Common myeloid progenitor, CD34-positive (primary cell): ENCODE measurements at regions not wholly inside any gene's neighbourhood (a gene's known extent, or its start where the extent isn't known, plus 50 kb on each side); places are given as distances from the start of the nearest gene placed in this dataset.

Experiments
- CTCF ChIA-PET: fragments of 350-600 bp; sonication (Branson Sonifier 250); formaldehyde crosslinking; loops from one replicate; lab custom pipeline; 2021; ENCODE audit warnings: antibody characterized with exemption; lab: Charles Lee
- POLR2A ChIA-PET: fragments of 350-600 bp; sonication (Branson Sonifier 250); formaldehyde crosslinking; loops from one replicate; lab custom pipeline; 2021; ENCODE audit warnings: antibody characterized with exemption; lab: Charles Lee
- DNase-seq, 3 donors: peaks; one replicate each; pipeline versions ENCODE4 v3.0.0 to v3.0.0-alpha.2; 2013
- H3K27ac ChIP-seq, 2 experiments: 1 replicate in 1 of 2; 2 replicates in 1 of 2; pipeline ENCODE4 v1.7.0; 2013; ENCODE audit warnings: inconsistent platforms in 2 of 2, low read length in 2 of 2, mild to moderate bottlenecking in 2 of 2, low read depth in 1 of 2, moderate library complexity in 1 of 2; ENCODE audit not compliant: severe bottlenecking in 2 of 2, insufficient read depth in 1 of 2, poor library complexity in 1 of 2
- H3K27me3 ChIP-seq, 5 experiments: replicated peaks in 2 of 5; 1 replicate in 3 of 5; 2 replicates in 2 of 5; pipeline versions ENCODE4 v1.6.1 to v1.7.0; 2013; ENCODE audit warnings: low read length in 4 of 5, mild to moderate bottlenecking in 2 of 5, moderate library complexity in 2 of 5, inconsistent platforms in 1 of 5; ENCODE audit not compliant: insufficient read depth in 5 of 5, control insufficient read depth in 4 of 5
- H3K36me3 ChIP-seq, 4 experiments: 1 replicate in 2 of 4; 2 replicates in 2 of 4; pipeline versions ENCODE4 v1.6.1 to v1.7.0; 2013; ENCODE audit warnings: low read length in 3 of 4, control low read depth in 1 of 4, mild to moderate bottlenecking in 1 of 4; ENCODE audit not compliant: control insufficient read depth in 4 of 4, insufficient read depth in 4 of 4
- H3K4me1 ChIP-seq, 4 experiments: 1 replicate in 3 of 4; 2 replicates in 1 of 4; pipeline versions ENCODE4 v1.6.1 to v1.7.1; 2013; ENCODE audit warnings: low read length in 3 of 4, mild to moderate bottlenecking in 3 of 4, control low read depth in 1 of 4, inconsistent platforms in 1 of 4, moderate library complexity in 1 of 4; ENCODE audit not compliant: control insufficient read depth in 4 of 4, insufficient read depth in 4 of 4; ENCODE audit errors: control extremely low read depth in 1 of 4
- H3K4me3 ChIP-seq, 7 experiments: 1 replicate in 4 of 7; 2 replicates in 3 of 7; pipeline versions ENCODE4 v1.5.1 to v1.7.0; 2013; ENCODE audit warnings: mild to moderate bottlenecking in 7 of 7, low read length in 6 of 7, moderate library complexity in 6 of 7, inconsistent platforms in 2 of 7, low read depth in 2 of 7, control low read depth in 1 of 7; ENCODE audit not compliant: insufficient read depth in 4 of 7, control insufficient read depth in 1 of 7; ENCODE audit errors: extremely low read depth in 1 of 7
- H3K9me3 ChIP-seq, 5 experiments: 1 replicate in 4 of 5; 2 replicates in 1 of 5; pipeline versions ENCODE4 v1.6.1 to v1.7.1; 2013; ENCODE audit warnings: low read length in 4 of 5, mild to moderate bottlenecking in 2 of 5, inconsistent platforms in 1 of 5, low read depth in 1 of 5, moderate library complexity in 1 of 5; ENCODE audit not compliant: control insufficient read depth in 4 of 5, insufficient read depth in 2 of 5; ENCODE audit errors: control extremely low read depth in 1 of 5
- WGBS: methylation state at CpG from one replicate; pipeline ENCODE4 v1.1.5; 2013; ENCODE audit not compliant: insufficient coverage; 5-methylcytosine and 5-hydroxymethylcytosine counted together

DNA sequence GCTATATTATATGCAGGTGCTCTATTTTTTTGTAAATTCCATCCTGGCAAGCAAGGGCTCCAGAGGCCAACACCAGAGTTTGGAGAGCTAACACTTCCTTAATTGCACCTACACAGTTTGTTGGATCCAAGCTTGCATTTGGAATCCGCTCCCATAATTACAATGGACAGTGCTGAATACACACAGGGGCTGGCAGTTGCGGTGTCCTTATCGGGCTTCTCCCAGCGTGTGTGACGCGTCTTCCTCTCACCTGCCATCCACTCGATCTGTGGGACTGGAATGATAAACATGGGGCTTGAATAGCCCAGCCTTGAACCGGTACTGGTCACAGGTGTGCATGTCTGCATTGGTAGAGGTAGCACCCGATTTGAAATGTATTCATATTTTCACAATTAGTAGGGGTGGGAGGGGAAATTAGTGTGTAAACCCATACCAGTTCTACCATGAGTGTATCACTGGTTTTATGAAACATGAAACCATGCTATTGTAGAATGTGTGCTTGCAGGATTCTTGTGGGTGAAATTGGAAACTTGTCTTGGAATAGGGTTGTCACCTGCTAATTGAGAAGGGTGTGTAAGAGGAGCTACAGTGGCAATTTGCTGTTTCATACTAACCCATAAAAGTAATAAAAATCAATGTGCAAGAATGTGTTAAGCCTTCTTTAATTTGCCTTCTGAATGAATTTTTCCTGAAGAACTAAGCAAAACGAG, 316.5 kb downstream of the WDR11 start:
- POLR2A ChIA-PET: no interaction called here
- Histone ChIP-seq H3K9me3 (peaks cover 0 to 8% (median 0%) of the 10 kb centered on the region in 5 experiments), H3K27me3 (peaks cover 0 to 3% (median 0%) of the 10 kb centered on the region in 5 experiments), H3K36me3 (no peaks in the 10 kb centered on the region), H3K4me3 (no peak overlapping the region), H3K27ac (no peak overlapping the region), H3K4me1 (no peaks in the 10 kb centered on the region)
- 94% methylated on average over 6 of the region's 10 CpGs for WGBS
- no peak for DNase-seq
- CTCF ChIA-PET: interaction anchor here (1.4 kb wide), 1 partner anchor 9 kb away, joined by 4 read pairs; no protein-coding TSS in a partner anchor

GRCh38 chr10:121168545-121169216, 317.5 kb downstream of the WDR11 start:
- CTCF ChIA-PET: interaction anchor here (1.2 to 1.4 kb wide), 2 partner anchors 8 to 11 kb away, joined by 4 read pairs; no protein-coding TSS in a partner anchor

DNA sequence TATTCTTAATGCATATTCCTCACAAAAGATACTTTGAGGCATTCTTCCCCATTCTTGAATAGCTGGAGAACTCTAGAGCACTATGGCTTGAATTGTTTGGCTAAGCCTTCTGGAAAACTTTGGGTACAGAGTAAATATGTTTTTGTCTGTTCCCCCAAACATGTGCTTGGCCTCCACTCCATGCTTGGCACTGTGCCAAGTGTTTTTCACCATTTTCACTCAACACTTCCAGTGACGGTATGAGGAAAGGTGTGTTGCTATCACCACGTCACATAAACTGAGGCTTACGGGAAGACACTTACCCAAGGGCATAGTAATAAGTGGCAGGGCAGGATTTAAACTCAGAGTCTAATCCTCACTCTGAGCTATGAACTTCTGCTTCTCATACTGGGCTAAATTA, 318.2 kb downstream of the WDR11 start:
- CTCF ChIA-PET: interaction anchor here (0.9 to 1.2 kb wide), 2 partner anchors 12 to 440 kb away, joined by 3 to 4 read pairs; no protein-coding TSS in a partner anchor
- Histone ChIP-seq H3K27ac (no peak overlapping the region), H3K4me1 (no peaks in the 10 kb centered on the region), H3K9me3 (peaks cover 0 to 1% (median 0%) of the 10 kb centered on the region in 5 experiments), H3K4me3 (no peak overlapping the region), H3K27me3 (peaks cover 0 to 3% (median 0%) of the 10 kb centered on the region in 5 experiments), H3K36me3 (no peaks in the 10 kb centered on the region)
- DNase-seq: no peak
- WGBS: 92% methylated on average over 3 of the region's 3 CpGs
- POLR2A ChIA-PET: no interaction called here

More at GRCh38 chr10:121168545-121169216, 317.5 kb downstream of the WDR11 start:
- Histone ChIP-seq H3K27ac (no peak overlapping the region), H3K4me1 (no peaks in the 10 kb centered on the region), H3K4me3 (no peak overlapping the region), H3K36me3 (no peaks in the 10 kb centered on the region), H3K27me3 (peaks cover 0 to 3% (median 0%) of the 10 kb centered on the region in 5 experiments), H3K9me3 (peaks cover 0 to 8% (median 0%) of the 10 kb centered on the region in 5 experiments)
- peak in 2 of 3 donors; percentile 11 to 13 for DNase-seq
- POLR2A ChIA-PET: no interaction called here
- 83% methylated on average over 4 of the region's 5 CpGs for WGBS

- Histone ChIP-seq H3K4me3 (no peak overlapping the region), H3K4me1 (no peaks in the 10 kb centered on the region), H3K36me3 (no peaks in the 10 kb centered on the region), H3K27ac (no peak overlapping the region), H3K27me3 (peaks cover 0 to 3% (median 0%) of the 10 kb centered on the region in 5 experiments), H3K9me3 (no peaks in the 10 kb centered on the region)
- ChIA-PET CTCF (no interaction called here), POLR2A (interaction anchor here (0.8 kb wide), 1 partner anchor 20 kb away, joined by 4 read pairs; no protein-coding TSS in a partner anchor)
- DNase-seq: no peak
- 86% methylated on average over 7 of the region's 10 CpGs for WGBS
Measured at GRCh38 chr10:121171825-121172787, 320.9 kb downstream of the WDR11 start.

DNA sequence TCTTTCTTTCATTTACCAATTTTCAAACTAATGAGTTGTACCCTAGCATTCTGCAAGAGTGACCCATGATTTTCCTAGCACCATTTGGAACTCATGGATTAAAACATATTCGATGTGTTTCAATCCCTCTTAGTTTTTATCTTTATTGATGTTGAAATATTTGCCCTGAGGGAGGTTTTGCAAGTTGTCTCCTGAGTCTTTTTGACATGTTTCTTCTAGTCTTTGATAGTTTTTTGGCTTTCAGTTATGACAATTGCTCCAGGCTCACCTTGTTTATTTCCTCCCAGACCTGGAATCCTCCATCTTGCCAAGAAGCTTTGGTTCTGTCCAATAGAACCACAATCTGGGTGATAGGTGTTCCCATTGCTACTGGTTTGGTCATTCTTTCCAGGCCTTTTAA, 327.8 kb downstream of the WDR11 start:
- ChIA-PET CTCF (no interaction called here), POLR2A (no interaction called here)
- no peak overlapping the region for H3K4me3 ChIP-seq
- H3K27me3 ChIP-seq: peaks cover 0 to 2% (median 0%) of the 10 kb centered on the region in 5 experiments
- H3K9me3 ChIP-seq: no peaks in the 10 kb centered on the region
- H3K4me1 ChIP-seq: no peaks in the 10 kb centered on the region
- WGBS: no CpG with 5 or more reads among the region's 1 CpG
- no peak for DNase-seq
- H3K36me3 ChIP-seq: no peaks in the 10 kb centered on the region
- H3K27ac ChIP-seq: no peak overlapping the region

GRCh38 chr10:121182219-121182618, 331.1 kb downstream of the WDR11 start:
- no peaks in the 10 kb centered on the region for H3K36me3 ChIP-seq
- ChIA-PET CTCF (no interaction called here), POLR2A (no interaction called here)
- DNase-seq: no peak
- H3K27me3 ChIP-seq: peaks cover 0 to 5% (median 0%) of the 10 kb centered on the region in 5 experiments
- no peak overlapping the region for H3K4me3 ChIP-seq
- H3K9me3 ChIP-seq: no peaks in the 10 kb centered on the region
- 92% methylated on average over 2 of the region's 2 CpGs for WGBS
- H3K27ac ChIP-seq: no peak overlapping the region
- no peaks in the 10 kb centered on the region for H3K4me1 ChIP-seq
